ENCODE measurements at regions not wholly inside any gene's neighbourhood (a gene's known extent, or its start where the extent isn't known, plus 50 kb on each side); places are given as distances from the start of the nearest gene placed in this dataset.
"Not testable (repeated sequence)": the region's sequence is repeated elsewhere in the genome, so short reads cannot be mapped to it uniquely, and the experiment has no call there.

DNA sequence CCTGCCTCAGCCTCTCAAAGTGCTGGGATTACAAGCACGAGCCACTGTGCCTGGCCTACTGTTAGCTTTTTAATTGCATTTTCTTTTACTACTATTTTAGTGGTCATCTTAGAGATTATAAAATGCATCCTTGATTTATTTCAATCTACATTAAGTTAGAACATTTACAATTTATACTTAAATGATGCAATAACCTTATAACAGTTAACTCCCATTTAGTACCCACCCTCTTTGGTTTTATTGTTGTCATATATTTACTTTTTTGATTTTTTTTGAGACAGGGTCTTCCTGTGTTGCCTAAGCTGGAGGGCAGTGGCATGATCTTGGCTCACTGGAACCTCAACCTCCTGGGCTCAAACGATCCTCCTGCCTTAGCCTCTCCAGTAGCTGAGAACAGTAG is 77.3 kb downstream of the PPCDC start:
- no peak for DNase-seq

DNA sequence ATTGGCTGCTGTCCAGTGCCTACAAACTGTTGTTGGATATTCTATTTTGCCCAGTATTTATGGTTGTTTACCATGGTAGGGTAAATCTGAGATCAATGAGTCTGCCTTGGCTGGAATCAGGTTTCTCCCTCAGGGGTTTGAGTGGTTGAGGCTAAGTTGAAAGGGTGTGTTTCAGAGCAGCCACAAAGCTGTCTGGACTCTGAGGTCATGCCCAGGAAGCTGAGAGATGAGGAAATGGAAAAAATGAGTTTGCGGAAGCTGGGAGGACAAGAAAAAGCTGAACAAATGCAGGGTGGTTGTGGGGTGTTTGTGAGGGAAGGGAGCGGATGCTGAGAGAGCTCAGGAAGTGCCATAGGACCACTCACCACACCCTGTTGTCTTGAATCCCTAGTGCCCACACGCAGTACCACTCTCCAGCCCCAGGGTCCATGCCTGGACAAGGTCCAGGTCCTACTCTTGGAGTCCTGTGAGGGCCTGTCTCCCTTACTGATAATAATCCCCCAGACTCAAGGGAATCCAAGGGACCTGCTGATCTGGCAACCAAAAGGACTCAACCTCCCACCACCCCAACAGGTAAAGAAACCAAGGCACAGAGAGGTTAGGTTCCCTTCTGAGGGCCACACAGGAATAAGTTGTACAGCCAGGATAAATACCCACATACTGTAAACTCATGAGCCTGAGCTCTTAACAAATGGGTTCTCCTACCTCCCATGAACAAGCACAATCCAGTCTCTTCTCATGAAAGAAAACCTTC is 81.6 kb downstream of the PPCDC start:
- DNase-seq = peak; percentile 36

DNA sequence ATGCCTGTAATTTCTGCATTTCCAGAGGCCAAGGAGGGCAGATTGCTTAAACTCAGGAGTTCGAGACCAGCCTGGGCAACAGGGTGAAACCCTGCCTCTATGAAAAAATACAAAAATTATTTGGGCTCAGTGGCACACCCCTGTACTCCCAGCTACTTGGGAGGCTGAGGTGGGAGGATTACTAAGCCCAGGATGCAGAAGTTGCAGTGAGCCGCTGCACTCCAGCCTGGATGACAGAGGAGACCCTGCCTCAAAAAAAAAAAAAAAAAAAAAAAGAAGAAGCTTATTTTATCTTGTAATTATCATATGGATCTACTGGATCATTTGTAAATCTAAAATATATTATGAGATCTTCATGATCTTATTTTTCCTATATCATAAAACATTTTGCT is 84.1 kb downstream of the PPCDC start:
- no peak for DNase-seq

DNA sequence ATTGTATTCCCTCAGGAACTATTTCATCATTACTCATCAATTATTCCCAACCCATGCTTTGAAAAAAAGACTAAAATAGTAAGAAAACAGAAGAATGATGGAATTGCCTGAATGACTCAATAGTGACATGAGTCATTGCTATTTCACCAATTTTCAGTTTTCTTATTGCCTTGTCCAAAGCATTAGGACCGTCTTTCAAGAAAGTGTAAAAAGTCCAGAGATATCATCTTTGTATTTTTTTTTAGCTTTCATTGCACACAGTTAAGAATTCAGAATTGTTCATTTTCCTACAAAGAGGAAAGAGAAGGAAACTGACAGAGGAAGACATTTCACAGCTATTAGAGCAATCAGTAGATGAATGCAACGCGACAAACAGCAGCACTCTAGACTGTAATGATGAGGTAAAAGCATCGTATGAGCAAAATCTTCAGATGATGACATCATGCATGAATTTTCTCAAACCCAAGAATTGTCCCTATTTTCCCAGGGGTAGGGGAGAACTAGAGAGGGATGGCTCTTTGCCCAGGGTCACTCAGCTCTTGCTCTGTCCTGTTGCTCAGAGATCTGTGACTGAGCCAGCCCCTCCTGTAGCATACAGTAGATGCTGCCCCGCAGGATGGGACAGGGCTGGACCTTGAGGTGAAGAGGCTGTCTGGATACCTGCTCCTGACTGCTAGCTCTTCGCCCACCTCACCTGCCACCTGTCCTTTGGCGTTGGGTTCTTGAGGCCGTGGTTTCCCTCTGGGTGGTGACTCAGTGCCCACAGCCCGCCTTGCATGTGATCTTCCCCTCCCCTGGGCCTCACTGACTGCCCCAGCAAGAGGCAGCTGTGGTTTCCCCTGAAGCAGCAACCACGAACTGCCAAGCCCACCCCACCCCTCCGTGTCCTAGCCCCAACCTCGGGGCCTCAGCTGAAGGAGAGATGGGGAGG is 84.8 kb downstream of the PPCDC start:
- DNase-seq = no peak

DNA sequence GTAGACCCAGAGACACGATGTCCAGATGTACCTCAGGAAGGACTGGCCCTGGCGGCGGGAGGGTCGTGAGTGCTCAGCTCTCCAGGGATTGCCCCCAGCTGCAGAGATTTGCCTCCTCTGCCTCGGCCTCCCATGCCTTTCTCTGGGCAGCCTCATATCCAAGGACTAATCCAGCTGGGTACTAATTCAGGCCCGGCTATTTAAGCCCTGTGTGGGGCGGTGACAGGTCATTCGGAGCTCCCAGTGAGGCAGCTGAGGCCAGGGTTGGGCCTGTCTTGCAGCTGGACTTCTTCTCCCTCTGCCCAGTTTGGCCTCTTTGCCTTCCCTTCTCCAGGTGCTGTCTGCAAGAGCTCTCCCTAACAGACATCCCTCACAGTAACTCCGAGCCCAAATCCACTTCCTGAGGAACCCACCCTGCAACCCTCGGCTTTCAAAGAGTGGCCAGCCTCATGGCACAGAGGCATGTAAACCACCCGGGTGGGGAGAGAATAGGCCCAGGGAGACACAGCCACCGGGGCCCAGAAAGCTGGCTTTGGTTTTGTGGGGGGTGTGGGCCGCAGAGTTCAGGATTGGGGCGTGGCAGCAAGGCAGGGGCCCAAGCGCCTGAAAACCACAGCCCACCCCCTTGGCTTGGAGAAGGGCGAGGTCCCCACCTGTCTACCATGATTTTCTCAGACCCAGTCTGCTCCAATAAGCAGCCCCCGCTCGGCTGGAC is 85.8 kb downstream of the PPCDC start:
- no peak for DNase-seq

DNA sequence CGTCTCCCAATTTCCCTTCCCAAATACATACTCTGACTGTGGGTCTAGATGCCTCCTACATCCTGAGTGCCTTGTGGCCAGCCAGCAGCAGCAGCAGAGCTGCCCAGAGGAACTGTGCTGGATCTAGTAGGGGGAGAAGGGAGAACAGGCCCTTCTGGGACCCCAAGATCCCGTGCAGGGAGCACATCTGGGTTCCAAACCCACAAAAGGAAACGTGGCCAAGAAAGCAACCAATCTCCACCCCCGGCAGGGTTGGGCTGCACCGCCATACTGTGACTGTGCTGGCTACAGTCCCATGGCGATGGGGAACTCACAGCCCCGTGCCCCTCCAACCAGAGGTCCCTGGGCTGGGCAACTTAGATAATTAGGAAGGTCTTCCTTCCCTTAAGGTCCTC is 86.3 kb downstream of the PPCDC start:
- DNase-seq = no peak

DNA sequence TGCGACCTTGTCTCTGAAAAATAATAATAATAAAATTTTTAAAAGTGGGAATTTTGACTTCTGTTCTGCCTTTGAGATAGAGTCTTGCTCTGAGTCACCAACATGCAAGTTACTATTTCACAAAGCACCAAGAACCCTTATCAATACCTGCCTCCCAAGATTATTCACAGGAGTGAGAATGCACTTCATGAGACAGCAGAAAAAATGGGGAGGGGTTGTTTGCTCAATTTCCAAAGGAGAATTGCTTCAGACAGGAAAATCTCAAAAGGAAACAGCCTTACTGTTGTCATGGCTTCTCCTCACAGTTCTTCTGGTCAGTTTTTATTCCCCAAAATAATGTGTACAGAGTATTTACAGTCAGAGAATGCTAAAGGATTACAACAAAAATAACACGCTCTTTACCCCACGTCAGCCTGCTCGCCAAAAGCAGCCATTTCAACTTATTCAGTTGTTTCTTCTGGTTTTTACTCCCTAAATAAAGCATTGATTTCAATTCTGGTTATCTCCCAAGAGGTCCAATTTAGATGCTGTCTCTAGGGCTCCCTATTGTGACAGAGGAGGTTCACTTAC is 89.0 kb downstream of the PPCDC start:
- DNase-seq = no peak

DNA sequence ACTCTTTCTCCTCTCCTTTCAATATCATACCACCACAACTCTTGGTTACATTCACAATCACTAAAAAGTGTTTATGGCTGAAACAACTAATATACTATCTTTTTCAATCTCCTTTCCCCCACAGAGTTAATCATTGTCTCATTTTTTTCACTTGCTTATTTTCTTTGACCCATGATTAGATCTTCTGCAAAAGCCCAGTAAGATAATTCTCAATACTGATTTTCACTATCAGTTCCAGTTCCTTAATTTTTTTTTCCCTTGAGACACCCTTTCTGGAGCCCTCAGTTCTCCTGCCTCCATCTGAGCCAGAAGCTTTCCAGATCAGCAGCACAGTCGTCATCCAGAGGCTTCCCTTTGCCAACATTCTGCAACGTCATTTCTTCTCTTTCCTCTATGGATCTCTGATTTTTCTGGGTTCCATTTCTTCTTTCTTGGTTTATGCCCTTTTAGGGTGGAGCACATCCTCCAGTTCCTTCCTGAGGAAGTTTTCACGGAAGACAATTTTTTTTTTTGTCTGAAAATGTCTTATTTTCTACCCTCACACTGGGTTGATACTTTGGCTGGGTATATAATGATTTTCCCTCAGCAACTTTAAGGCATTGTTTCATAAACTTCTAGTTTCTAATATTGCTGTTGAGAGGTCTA is 88.7 kb upstream of the C15orf39 start:
- DNase-seq = no peak

DNA sequence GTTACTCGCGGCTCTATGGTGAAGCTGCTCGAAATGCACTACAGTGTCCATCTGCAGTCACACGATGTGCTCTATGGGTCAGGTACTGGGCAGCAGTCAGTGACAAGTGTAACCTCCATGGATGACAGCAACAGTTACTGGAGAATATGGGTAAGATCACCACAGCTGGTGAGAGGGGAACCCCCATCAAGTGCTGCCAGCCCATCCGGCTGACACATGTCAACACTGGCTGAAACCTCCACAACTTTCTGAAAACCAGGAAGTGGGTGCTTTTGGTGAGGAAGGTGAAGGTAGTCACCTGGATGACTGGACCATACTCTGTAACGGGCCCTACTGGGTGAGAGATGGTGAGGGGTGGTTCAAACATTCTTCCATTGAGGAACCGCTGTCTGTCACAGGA is 87.4 kb upstream of the C15orf39 start:
- no peak for DNase-seq

DNA sequence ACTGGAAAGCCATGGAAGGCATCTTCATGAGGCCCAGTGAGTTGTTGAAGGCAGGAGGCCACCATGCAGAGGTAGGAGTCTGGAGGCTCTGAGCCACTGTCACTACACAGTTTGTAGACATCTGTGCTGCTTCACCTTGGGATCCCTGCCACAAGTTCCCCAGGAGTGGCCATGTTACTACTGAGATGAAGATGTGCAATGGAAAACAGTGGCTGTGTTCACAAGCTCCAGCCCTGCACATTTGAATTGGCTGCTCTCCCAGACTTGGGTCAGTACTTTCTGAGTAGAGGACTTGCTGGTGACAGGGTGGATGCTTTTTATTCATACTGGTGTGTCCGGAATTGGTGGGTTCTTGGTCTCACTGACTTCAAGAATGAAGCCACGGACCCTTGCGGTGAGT is 86.9 kb upstream of the C15orf39 start:
- DNase-seq = no peak

DNA sequence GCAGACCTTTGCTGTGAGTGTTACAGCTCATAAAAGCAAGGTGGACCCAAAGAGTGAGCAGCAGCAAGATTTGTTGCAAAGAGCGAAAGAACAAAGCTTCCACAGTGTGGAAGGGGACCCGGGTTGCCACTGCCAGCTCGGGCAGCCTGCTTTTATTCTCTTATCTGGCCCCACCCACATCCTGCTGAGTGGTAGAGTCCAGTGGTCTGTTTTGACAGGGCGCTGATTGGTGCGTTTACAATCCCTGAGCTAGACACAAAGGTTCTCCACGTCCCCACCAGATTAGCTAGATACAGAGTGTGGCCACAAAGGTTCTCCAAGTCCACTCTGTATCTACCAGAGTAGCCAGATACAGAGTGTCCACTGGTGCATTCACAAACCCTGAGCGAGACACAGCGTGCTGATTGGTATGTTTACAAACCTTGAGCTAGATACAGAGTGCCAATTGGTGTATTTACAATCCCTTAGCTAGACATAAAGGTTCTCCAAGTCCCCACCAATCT is 86.2 kb upstream of the C15orf39 start:
- not testable (repeated sequence) for DNase-seq

DNA sequence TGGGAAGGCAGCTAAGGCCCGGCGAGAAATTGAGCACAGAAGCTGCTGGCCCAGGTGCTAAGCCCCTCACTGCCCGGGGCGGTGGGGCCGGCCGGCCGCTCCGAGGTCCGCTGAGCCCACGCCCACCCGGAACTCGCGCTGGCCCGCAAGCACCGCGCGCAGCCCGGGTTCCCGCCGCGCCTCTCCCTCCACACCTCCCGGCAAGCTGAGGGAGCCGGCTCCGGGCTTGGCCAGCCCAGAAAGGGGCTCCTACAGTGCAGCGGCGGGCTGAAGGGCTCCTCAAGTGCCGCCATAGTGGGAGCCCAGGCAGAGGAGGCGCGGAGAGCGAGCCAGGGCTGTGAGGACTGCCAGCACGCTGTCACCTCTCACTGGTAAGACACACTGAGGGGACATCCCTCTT is 85.5 kb upstream of the C15orf39 start:
- not testable (repeated sequence) for DNase-seq

DNA sequence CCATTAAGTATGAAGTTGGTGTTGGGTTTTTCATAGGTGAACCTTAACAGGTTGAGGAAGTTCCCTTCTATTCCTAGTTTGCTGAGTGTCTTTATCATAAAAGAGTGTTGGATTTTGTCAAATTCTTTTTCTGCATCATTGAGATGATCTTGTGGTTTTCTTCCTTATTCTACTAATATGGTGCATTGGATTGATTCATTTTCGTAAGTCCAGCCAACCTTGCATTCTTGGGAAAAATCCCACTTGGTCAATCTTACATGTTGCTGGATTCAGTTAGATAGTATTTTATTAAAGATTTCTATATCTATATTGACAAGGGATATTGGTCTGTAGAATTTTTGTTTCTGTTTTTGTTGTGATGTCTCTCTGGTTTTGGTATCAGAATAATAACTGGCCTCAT is 83.7 kb upstream of the C15orf39 start:
- DNase-seq = no peak

DNA sequence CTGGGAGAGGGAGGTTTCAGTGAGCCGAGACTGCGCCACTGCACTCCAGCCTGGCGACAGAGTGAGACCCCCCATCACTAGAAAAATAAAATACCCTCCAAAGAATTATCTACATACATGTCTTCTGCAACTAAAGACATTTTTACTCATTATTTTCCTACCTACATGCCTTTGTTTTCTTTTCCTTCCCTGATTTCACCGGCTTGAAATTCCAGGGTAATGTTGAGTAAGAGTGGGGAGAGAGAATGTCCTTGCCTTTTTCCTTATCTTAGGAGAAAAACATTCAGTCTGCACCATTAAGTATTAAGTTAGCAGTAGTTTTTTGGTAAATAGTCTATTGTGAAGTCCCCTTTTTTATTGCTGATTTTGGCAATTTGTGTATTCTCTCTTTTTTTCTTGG is 82.4 kb upstream of the C15orf39 start:
- not testable (repeated sequence) for DNase-seq

DNA sequence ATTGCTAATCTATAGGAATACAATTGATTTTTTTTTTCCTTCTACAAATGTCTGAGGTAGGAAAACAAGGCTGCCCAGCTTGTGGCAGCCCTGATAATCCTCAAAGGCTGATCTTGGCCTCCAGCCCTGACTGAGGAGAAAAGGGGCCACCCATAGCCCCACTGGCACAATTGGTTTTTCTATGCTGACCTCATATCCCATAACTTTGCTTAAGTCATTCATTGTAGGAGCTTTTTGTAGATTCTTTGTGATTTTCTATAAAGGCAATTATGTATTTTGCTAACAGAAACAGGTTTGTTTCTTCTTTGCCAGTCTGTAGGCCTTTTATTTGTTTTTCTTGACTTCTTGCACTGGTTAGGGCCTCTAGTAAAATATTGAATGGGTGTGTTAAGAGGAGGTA is 80.2 kb upstream of the C15orf39 start:
- DNase-seq = no peak

DNA sequence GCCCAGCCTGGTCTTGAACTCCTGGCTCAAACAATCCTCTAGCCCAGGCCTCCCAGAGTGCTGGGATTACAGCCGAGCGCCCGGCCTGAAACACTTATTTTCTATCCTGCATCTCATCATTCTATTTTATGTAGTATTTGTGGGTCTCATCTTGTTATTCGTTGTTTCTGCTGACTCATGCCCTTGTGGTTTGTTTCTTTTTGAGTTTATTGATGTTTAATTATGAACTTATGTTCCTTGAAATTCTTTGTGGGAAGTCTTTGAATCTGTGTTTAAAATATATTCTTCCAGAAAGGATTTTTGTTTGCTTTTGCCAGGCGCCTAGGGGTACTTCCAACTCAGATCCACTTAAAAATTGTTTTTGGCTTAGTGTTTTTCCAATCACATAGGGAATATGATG is 78.3 kb upstream of the C15orf39 start:
- DNase-seq = no peak

DNA sequence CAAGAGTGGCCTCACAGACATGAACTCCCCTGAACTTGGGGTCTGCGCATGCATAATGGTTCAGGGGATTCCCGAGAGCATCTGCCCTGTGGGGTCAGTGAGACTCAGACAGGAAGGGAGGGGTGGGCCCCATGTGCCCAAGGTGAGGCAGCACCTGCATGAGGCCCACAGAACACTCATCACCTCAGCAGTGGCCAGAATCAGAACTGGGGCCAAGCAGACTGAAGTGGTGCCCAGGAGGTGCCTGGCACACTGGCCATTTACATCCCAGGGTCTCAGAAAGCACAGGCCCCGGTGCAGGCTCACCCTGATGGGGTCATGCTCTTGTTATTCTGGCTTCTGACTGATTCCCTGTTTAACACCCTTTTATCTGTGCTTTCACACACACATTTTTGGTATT is 77.4 kb upstream of the C15orf39 start:
- DNase-seq = not testable (repeated sequence)

DNA sequence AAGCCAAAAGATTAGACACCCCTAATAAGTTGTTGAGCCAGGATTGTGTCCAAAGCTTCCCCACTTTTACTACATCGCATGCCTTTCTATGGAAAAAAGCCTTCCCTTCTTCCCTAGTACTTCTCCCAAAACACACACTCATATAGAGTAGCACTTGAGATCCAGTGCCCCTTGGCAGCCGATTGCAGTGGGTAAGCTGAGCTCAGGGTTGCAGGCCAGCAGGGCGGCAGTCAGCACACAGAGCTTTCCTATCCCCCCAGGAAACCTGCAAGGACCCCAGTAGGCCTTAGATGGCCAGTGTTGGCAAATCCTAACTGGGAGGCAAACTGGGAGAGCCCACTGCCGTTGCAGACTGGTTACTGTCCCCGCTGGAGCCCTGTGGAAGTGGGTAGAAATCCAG is 75.7 kb upstream of the C15orf39 start:
- peak; percentile 16 for DNase-seq

DNA sequence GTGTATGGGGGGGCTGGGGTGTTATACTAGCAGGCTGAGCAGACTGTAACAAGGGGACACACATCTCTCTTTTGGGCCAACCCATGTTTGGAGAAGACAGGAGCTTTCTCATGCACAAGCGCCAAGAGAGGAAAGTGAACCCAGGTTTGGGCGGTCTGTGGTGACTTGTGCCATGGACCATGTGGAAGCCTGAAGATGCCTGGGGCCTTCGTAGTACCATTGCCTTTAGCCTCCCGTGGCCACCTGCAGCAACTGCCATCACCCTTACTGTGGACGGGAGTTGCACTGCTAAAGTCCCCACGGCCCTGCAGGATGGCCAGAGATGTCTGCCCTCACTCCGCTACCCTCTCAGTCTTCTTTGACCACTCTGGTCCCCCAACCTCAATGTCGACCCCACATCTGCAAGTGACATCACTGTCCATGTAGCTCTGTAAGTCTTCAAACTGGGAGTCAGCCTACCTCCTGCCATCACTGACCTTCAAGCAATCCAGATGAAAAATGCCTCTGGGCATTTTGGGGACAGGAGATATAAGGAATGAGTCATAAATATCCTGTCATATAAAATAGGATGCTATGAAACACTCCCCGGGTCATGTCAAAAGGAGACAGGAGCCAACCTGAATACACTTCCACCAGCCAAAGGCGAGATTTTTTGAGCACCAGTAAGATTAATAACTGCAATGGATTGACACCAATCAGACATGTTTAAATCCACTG is 74.7 kb upstream of the C15orf39 start:
- no peak for DNase-seq

DNA sequence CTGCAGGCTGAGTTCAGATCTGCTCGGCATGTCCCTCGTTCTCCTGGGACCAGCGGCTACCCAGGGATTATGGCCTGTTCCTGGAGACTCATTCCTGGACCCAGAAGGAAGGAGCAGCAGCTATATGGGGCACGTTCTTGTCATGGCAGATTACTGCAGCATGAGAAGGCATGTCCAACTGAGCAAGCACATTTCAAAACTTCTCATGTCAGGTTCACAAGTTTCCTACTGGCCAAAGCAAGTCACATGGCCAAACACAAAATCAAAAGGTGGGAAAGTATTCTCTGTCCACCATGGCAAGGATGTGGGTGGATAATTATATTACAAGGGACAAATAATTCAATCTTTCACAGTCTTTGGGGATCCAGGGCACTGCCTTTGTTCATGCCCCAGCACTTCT is 71.9 kb upstream of the C15orf39 start:
- no peak for DNase-seq

DNA sequence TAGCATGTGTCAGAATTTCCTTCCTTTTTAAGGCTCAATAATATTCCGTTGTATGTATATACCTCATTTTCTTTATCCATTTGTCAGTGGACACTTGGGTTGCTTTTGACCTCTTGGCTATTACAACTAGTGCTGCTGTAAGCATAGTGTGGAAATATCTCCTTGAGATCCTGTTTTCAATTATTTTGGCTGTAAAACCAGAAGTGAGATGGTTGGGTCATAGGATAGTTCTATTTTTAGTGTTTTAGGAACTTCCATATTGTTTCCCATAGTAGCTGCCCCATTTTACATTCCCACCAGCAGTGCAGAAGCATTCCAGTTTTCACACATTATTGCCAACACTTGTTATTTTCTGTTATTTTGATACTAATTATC is 70.4 kb upstream of the C15orf39 start:
- DNase-seq = no peak

DNA sequence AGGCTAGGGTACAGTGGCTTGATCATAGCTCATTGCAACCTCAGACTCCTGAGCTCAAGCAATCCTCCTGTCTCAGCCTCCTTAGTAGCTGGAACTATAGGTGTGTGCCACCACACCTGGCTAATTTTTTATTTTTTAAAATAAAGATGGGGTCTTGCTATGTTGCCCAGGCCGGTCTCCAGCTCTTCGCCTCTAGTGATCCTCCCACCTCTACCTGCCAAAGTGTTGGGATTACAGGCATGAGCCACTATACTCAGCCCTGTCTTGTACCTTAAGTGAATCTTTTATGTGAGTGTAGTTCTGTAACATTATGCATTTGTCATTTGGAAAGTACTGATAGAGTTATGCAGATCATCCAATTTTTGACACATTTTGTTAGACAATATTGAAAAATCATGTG is 66.9 kb upstream of the C15orf39 start:
- DNase-seq = no peak

Measured in NCI-H2029 treated with DMSO at 0.1 percent for 48 hours (cell line).